Neural cell (in vitro differentiated cells): ENCODE measurements at regions not wholly inside any gene's neighbourhood (a gene's known extent, or its start where the extent isn't known, plus 50 kb on each side); places are given as distances from the start of the nearest gene placed in this dataset.

Experiments used
- H2AFZ ChIP-seq: fragments of 200-600, 300-800 bp; sonication (generic), shearing (Covaris generic); 2 replicates; pipeline ENCODE4 v1.6.0; 2014; ENCODE audit warnings: low read depth, mild to moderate bottlenecking, antibody characterized with exemption, low read length, moderate library complexity
- H3F3A ChIP-seq: fragments of 200-600 bp; shearing (Covaris generic); 2 replicates; pipeline ENCODE4 v1.6.1; 2016; ENCODE audit warnings: mild to moderate bottlenecking, moderate library complexity, mixed read lengths, antibody characterized with exemption, low read length; ENCODE audit not compliant: insufficient read depth, poor library complexity, severe bottlenecking
- H3K27ac ChIP-seq: fragments of 200-600, 300-800 bp; sonication (generic), shearing (Covaris generic); 2 replicates; pipeline ENCODE4 v1.5.1; 2014; ENCODE audit warnings: mild to moderate bottlenecking, low read length, moderate library complexity
- H3K27me3 ChIP-seq: fragments of 300-800, 200-600 bp; sonication (generic), shearing (Covaris generic); 2 replicates; pipeline ENCODE4 v1.6.0; 2014; ENCODE audit warnings: mild to moderate bottlenecking, low read depth, low read length, moderate library complexity; ENCODE audit not compliant: insufficient read depth
- H3K36me3 ChIP-seq: fragments of 300-800, 200-600 bp; sonication (generic), shearing (Covaris generic); 2 replicates; pipeline ENCODE4 v1.5.1; 2014; ENCODE audit warnings: mild to moderate bottlenecking, antibody characterized with exemption, low read length, moderate library complexity; ENCODE audit not compliant: insufficient read depth
- H3K4me2 ChIP-seq: fragments of 300-800, 200-600 bp; sonication (generic), shearing (Covaris generic); 2 replicates; pipeline ENCODE4 v1.6.0; 2014; ENCODE audit warnings: mild to moderate bottlenecking, low read length
- H3K4me3 ChIP-seq: fragments of 300-800, 200-600 bp; sonication (generic), shearing (Covaris generic); 2 replicates; pipeline ENCODE4 v1.5.1; 2014; ENCODE audit warnings: mild to moderate bottlenecking, low read length, moderate library complexity
- H3K79me2 ChIP-seq: fragments of 200-600 bp; shearing (Covaris generic); replicated peaks from 2 replicates; pipeline ENCODE4 v1.6.0; 2014; ENCODE audit warnings: mild to moderate bottlenecking, low read length, moderate library complexity; ENCODE audit not compliant: insufficient read depth
- H3K9ac ChIP-seq: fragments of 300-800, 200-600 bp; sonication (generic), shearing (Covaris generic); 2 replicates; pipeline ENCODE4 v1.6.1; 2016; ENCODE audit warnings: mild to moderate bottlenecking, low read length, mixed read lengths
- H3K9me2 ChIP-seq: fragments of 200-600 bp; shearing (Covaris generic); 2 replicates; pipeline ENCODE4 v1.6.1; 2016; ENCODE audit warnings: mild to moderate bottlenecking, low read length, mixed read lengths; ENCODE audit not compliant: insufficient read depth
- H3K9me3 ChIP-seq: fragments of 200-600, 300-800 bp; sonication (generic), shearing (Covaris generic); 2 replicates; pipeline ENCODE4 v1.6.1; 2016; ENCODE audit warnings: mild to moderate bottlenecking, mixed run types, low read length, moderate library complexity, mixed read lengths
- H4K20me1 ChIP-seq: fragments of 200-600 bp; shearing (Covaris generic); 2 replicates; pipeline ENCODE4 v1.6.1; 2016; ENCODE audit warnings: mild to moderate bottlenecking, mixed run types; ENCODE audit not compliant: insufficient read depth
- EP300 ChIP-seq: fragments of 450-650 bp; conservative IDR thresholded peaks from 2 replicates; pipeline ENCODE4 v1.6.1; 2014; ENCODE audit warnings: antibody characterized with exemption, mild to moderate bottlenecking, moderate library complexity; ENCODE audit not compliant: poor library complexity, severe bottlenecking
- EZH2 ChIP-seq: fragments of 200-600, 300-800 bp; shearing (Covaris generic), sonication (generic); IDR thresholded peaks from 2 replicates; pipeline ENCODE4 v1.6.1; 2014; ENCODE audit warnings: antibody characterized with exemption, low read length, borderline replicate concordance, mild to moderate bottlenecking; ENCODE audit not compliant: insufficient read depth, poor library complexity, severe bottlenecking
- MXI1 ChIP-seq: fragments of 450-650 bp; conservative IDR thresholded peaks from 2 replicates; pipeline ENCODE4 v1.6.1; 2014; ENCODE audit warnings: antibody characterized with exemption, mild to moderate bottlenecking; ENCODE audit not compliant: poor library complexity, severe bottlenecking
- POLR2AphosphoS5 ChIP-seq: IDR thresholded peaks from 2 replicates; pipeline ENCODE4 v1.6.1; 2012
- RAD21 ChIP-seq: fragments of 450-650 bp; conservative IDR thresholded peaks from 2 replicates; pipeline ENCODE4 v1.6.1; 2014; ENCODE audit warnings: antibody characterized with exemption, mild to moderate bottlenecking, moderate library complexity
- SMC3 ChIP-seq: fragments of 450-650 bp; conservative IDR thresholded peaks from 2 replicates; pipeline ENCODE4 v1.6.1; 2014; ENCODE audit warnings: antibody characterized with exemption, mild to moderate bottlenecking, moderate library complexity; ENCODE audit not compliant: poor library complexity
- TAF1 ChIP-seq: IDR thresholded peaks from 2 replicates; pipeline ENCODE4 v1.6.1; 2012; ENCODE audit warnings: low read depth
- TF ChIP-seq, protein P1 (sequence below): fragments of 450-650 bp; IDR thresholded peaks from 2 replicates; pipeline ENCODE4 v1.5.1; 2014; ENCODE audit warnings: antibody characterized with exemption, mild to moderate bottlenecking, moderate library complexity; ENCODE audit not compliant: poor library complexity, severe bottlenecking
- TF ChIP-seq, protein P2 (sequence below): IDR thresholded peaks from 2 replicates; pipeline ENCODE4 v1.6.1; 2012; ENCODE audit warnings: borderline replicate concordance

DNA sequence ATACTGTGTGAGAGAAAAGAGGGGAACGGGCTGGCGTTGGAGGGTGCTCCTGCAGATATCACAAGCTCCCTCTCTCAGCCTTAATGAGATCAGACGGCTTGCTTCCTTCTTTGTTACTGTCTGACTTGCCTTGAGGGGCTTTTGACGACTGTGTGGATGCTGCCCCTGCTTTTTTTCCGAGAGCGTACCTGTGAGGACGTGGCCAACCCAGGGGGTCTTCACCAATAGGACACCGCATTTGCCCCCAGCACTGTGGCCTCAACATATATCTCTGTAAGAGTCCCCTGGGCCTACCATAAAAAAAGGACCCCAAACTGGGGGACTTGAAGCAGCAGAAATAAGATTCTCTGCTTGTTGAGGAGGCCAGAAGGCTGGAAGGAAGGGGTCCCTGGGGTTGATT lies 143.9 kb downstream of the SHOX start:
- H3K36me3 ChIP-seq: no peaks in the 10 kb centered on the region
- H3K27ac ChIP-seq: no peak overlapping the region
- no peaks in the 10 kb centered on the region for H3K27me3 ChIP-seq
- H3K9me3 ChIP-seq: no peaks in the 10 kb centered on the region
- H2AFZ ChIP-seq: no peak overlapping the region
- H3K9ac ChIP-seq: no peak overlapping the region
- H3K79me2 ChIP-seq: no peaks in the 10 kb centered on the region
- H3K9me2 ChIP-seq: no peaks in the 10 kb centered on the region
- no peak overlapping the region for H3K4me3 ChIP-seq
- no peaks in the 10 kb centered on the region for H4K20me1 ChIP-seq
- TF ChIP-seq EP300: no peak
- TF ChIP-seq, protein P1, sequence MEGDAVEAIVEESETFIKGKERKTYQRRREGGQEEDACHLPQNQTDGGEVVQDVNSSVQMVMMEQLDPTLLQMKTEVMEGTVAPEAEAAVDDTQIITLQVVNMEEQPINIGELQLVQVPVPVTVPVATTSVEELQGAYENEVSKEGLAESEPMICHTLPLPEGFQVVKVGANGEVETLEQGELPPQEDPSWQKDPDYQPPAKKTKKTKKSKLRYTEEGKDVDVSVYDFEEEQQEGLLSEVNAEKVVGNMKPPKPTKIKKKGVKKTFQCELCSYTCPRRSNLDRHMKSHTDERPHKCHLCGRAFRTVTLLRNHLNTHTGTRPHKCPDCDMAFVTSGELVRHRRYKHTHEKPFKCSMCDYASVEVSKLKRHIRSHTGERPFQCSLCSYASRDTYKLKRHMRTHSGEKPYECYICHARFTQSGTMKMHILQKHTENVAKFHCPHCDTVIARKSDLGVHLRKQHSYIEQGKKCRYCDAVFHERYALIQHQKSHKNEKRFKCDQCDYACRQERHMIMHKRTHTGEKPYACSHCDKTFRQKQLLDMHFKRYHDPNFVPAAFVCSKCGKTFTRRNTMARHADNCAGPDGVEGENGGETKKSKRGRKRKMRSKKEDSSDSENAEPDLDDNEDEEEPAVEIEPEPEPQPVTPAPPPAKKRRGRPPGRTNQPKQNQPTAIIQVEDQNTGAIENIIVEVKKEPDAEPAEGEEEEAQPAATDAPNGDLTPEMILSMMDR: no peak
- TF ChIP-seq EZH2: no peak
- TF ChIP-seq SMC3: no peak
- no peak for TF ChIP-seq TAF1
- no peak for TF ChIP-seq MXI1
- no peak for TF ChIP-seq RAD21
- no peak for TF ChIP-seq POLR2AphosphoS5
- TF ChIP-seq, protein P2, sequence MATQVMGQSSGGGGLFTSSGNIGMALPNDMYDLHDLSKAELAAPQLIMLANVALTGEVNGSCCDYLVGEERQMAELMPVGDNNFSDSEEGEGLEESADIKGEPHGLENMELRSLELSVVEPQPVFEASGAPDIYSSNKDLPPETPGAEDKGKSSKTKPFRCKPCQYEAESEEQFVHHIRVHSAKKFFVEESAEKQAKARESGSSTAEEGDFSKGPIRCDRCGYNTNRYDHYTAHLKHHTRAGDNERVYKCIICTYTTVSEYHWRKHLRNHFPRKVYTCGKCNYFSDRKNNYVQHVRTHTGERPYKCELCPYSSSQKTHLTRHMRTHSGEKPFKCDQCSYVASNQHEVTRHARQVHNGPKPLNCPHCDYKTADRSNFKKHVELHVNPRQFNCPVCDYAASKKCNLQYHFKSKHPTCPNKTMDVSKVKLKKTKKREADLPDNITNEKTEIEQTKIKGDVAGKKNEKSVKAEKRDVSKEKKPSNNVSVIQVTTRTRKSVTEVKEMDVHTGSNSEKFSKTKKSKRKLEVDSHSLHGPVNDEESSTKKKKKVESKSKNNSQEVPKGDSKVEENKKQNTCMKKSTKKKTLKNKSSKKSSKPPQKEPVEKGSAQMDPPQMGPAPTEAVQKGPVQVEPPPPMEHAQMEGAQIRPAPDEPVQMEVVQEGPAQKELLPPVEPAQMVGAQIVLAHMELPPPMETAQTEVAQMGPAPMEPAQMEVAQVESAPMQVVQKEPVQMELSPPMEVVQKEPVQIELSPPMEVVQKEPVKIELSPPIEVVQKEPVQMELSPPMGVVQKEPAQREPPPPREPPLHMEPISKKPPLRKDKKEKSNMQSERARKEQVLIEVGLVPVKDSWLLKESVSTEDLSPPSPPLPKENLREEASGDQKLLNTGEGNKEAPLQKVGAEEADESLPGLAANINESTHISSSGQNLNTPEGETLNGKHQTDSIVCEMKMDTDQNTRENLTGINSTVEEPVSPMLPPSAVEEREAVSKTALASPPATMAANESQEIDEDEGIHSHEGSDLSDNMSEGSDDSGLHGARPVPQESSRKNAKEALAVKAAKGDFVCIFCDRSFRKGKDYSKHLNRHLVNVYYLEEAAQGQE: no peak
- H3K4me2 ChIP-seq: no peak overlapping the region
- H3F3A ChIP-seq: no peaks in the 10 kb centered on the region

DNA sequence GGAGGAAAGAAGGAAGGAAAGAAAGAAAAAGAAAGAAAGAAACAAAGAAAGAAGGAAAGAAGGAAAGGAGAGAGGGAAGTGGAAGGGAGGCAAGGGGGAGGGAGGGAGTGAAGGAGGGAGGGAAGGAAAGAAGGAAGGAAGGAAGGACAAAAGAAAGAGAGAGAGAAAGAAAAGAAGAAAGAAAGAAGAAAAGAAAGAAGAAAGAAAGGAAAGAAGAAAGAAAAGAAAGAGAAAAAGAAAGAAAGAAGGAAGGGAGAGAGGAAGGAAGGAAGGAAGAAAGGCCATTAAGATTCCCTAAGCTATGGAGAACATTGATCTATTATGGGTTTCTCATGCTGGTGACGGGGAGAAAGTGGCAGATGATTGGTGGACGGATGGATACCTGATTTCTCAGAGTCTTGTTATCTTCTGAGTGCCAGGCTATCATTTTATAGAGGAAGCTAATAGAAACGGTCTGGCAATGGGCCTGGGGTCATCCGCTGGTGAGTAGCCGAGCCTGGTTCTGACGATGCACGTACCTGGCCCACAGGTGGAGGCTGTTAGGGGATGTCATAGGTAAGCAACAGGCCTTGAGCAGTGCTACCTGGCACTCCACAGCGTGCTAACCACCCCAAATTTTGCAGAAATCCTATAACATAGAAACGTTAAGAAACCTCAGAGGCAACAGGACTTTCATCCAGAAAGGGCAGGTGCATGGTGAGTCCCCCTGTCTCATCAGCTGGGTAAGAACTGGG lies 142.9 kb downstream of the SHOX start:
- Histone ChIP-seq H3K4me3 (no peak overlapping the region), H3K27me3 (no peaks in the 10 kb centered on the region), H3K4me2 (no peak overlapping the region), H3K9me3 (no peaks in the 10 kb centered on the region), H3K27ac (no peak overlapping the region), H4K20me1 (no peaks in the 10 kb centered on the region), H3F3A (no peaks in the 10 kb centered on the region), H3K9ac (no peak overlapping the region), H3K36me3 (no peaks in the 10 kb centered on the region), H3K79me2 (no peaks in the 10 kb centered on the region), H3K9me2 (no peaks in the 10 kb centered on the region), H2AFZ (no peak overlapping the region)
- TF ChIP-seq, protein P2: no peak
- TF ChIP-seq SMC3: no peak
- no peak for TF ChIP-seq RAD21
- TF ChIP-seq EP300: no peak
- TF ChIP-seq TAF1: no peak
- no peak for TF ChIP-seq POLR2AphosphoS5
- no peak for TF ChIP-seq MXI1
- TF ChIP-seq, protein P1: no peak
- TF ChIP-seq EZH2: no peak
